GM23338 (cell line): ENCODE measurements at regions not wholly inside any gene's neighbourhood (a gene's known extent, or its start where the extent isn't known, plus 50 kb on each side); places are given as distances from the start of the nearest gene placed in this dataset.

Experiments used
- ATAC-seq: fragments of 200-7000 bp; cut with Tn5 transposase; 3 replicates; pipeline ENCODE4 v1.9.1; 2020
- DNase-seq: peaks from one replicate; pipeline ENCODE4 v3.0.0-alpha.2; 2015; ENCODE audit warnings: low spot score
- H2AFZ ChIP-seq: fragments of 200-600 bp; sonication (generic); 2 replicates; pipeline ENCODE4 v1.8.0; 2016; ENCODE audit warnings: antibody characterized with exemption, mild to moderate bottlenecking, moderate library complexity
- H3F3A ChIP-seq: fragments of 200-600 bp; sonication (generic); replicated peaks from 2 replicates; pipeline ENCODE4 v1.8.0; 2017; ENCODE audit warnings: antibody characterized with exemption, mixed run types, low read depth
- H3K27ac ChIP-seq: fragments of 200-600 bp; sonication (generic); 2 replicates; pipeline ENCODE4 v1.6.1; 2016; ENCODE audit warnings: low read depth
- H3K27me3 ChIP-seq: fragments of 200-600 bp; sonication (generic); 2 replicates; pipeline ENCODE4 v1.8.0; 2016; ENCODE audit warnings: mild to moderate bottlenecking, mixed run types, moderate library complexity; ENCODE audit not compliant: insufficient read depth
- H3K36me3 ChIP-seq: fragments of 200-600 bp; sonication (generic); 2 replicates; pipeline ENCODE4 v1.8.0; 2016; ENCODE audit warnings: mild to moderate bottlenecking; ENCODE audit not compliant: insufficient read depth
- H3K4me1 ChIP-seq: fragments of 200-600 bp; sonication (generic); 2 replicates; pipeline ENCODE4 v1.8.0; 2016; ENCODE audit warnings: mild to moderate bottlenecking, moderate library complexity; ENCODE audit not compliant: insufficient read depth
- H3K4me2 ChIP-seq: fragments of 200-600 bp; sonication (generic); 2 replicates; pipeline ENCODE4 v1.7.1; 2017; ENCODE audit warnings: mixed run types
- H3K4me3 ChIP-seq: fragments of 200-600 bp; sonication (generic); 2 replicates; pipeline ENCODE4 v1.6.1; 2016; ENCODE audit warnings: mixed run types
- H3K79me2 ChIP-seq: fragments of 200-600 bp; sonication (generic); replicated peaks from 2 replicates; pipeline ENCODE4 v1.8.0; 2017; ENCODE audit warnings: mild to moderate bottlenecking; ENCODE audit not compliant: insufficient read depth
- H3K9me2 ChIP-seq: fragments of 200-600 bp; sonication (generic); 2 replicates; pipeline ENCODE4 v1.8.0; 2017; ENCODE audit not compliant: insufficient read depth
- H4K20me1 ChIP-seq: fragments of 200-600 bp; sonication (generic); replicated peaks from 2 replicates; pipeline ENCODE4 v1.8.0; 2017; ENCODE audit warnings: mild to moderate bottlenecking; ENCODE audit not compliant: insufficient read depth
- H3K27ac Mint-ChIP-seq: 2 replicates; pipeline ENCODE4 v1.8.0; 2020; ENCODE audit warnings: inconsistent platforms, mild to moderate bottlenecking, moderate library complexity, mixed read lengths
- H3K27me3 Mint-ChIP-seq: 3 replicates; pipeline ENCODE4 v1.8.0; 2022; ENCODE audit warnings: low read depth, mild to moderate bottlenecking, moderate library complexity, mixed read lengths, inconsistent platforms; ENCODE audit not compliant: insufficient read depth, poor library complexity
- H3K36me3 Mint-ChIP-seq: 3 replicates; pipeline ENCODE4 v1.8.0; 2021; ENCODE audit warnings: low read depth, mild to moderate bottlenecking, inconsistent platforms, moderate library complexity, mixed read lengths
- H3K4me1 Mint-ChIP-seq: 3 replicates; pipeline ENCODE4 v1.8.0; 2020; ENCODE audit warnings: mild to moderate bottlenecking, inconsistent platforms, mixed read lengths
- H3K4me3 Mint-ChIP-seq: 3 replicates; pipeline ENCODE4 v1.8.0; 2021; ENCODE audit warnings: moderate library complexity, mild to moderate bottlenecking, inconsistent platforms, mixed read lengths
- H3K9me3 Mint-ChIP-seq: 3 replicates; pipeline ENCODE4 v1.8.0; 2020; ENCODE audit warnings: moderate library complexity, mild to moderate bottlenecking, inconsistent platforms, mixed read lengths
- JUNB ChIP-seq: IDR thresholded peaks from one replicate; pipeline ENCODE4 v1.6.1; 2016; ENCODE audit warnings: antibody characterized with exemption; ENCODE audit not compliant: unreplicated experiment
- STAT1 ChIP-seq: IDR thresholded peaks from one replicate; pipeline ENCODE4 v1.6.1; 2016; ENCODE audit warnings: antibody characterized with exemption; ENCODE audit not compliant: unreplicated experiment
- TF ChIP-seq, protein P1 (sequence below): fragments of 250-450 bp; sonication (Bioruptor Pico); IDR thresholded peaks from 2 replicates; pipeline ENCODE4 v1.5.0; 2020; ENCODE audit warnings: mild to moderate bottlenecking, moderate library complexity
- TF ChIP-seq, protein P2 (sequence below): IDR thresholded peaks from 2 replicates; pipeline ENCODE4 v1.6.1; 2016; ENCODE audit warnings: antibody characterized with exemption
- TF ChIP-seq, protein P3 (sequence below), 2 experiments: fragments of 200-600 bp in 1 of 2; sonication (generic) in 1 of 2; conservative IDR thresholded peaks; 2 replicates each; pipeline versions ENCODE4 v1.5.1 to v1.6.1; 2016 to 2017; ENCODE audit warnings: antibody characterized with exemption in 2 of 2, low read depth in 2 of 2, mild to moderate bottlenecking in 2 of 2, moderate library complexity in 1 of 2

DNA sequence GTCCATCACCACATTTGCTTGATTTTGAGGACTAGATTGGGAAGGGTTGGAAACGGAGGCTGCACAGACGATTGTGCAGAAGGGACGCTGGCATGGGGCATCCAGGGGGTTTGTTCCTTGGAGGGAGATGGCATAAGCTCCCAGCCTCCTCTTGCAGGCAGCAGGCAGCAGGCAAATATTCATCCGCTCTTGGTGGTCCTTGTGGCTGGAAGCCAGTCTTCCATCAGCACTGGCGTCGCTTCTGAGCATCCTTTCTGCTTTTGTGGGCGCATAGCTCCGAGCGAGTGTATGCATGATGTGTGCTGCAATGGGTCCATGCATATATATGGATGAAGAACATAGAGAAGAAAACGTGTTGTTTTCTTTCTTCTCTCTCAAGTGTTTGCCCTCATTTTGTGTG is 166.1 kb upstream of the NTM start (continued):
- TF ChIP-seq, protein P1, sequence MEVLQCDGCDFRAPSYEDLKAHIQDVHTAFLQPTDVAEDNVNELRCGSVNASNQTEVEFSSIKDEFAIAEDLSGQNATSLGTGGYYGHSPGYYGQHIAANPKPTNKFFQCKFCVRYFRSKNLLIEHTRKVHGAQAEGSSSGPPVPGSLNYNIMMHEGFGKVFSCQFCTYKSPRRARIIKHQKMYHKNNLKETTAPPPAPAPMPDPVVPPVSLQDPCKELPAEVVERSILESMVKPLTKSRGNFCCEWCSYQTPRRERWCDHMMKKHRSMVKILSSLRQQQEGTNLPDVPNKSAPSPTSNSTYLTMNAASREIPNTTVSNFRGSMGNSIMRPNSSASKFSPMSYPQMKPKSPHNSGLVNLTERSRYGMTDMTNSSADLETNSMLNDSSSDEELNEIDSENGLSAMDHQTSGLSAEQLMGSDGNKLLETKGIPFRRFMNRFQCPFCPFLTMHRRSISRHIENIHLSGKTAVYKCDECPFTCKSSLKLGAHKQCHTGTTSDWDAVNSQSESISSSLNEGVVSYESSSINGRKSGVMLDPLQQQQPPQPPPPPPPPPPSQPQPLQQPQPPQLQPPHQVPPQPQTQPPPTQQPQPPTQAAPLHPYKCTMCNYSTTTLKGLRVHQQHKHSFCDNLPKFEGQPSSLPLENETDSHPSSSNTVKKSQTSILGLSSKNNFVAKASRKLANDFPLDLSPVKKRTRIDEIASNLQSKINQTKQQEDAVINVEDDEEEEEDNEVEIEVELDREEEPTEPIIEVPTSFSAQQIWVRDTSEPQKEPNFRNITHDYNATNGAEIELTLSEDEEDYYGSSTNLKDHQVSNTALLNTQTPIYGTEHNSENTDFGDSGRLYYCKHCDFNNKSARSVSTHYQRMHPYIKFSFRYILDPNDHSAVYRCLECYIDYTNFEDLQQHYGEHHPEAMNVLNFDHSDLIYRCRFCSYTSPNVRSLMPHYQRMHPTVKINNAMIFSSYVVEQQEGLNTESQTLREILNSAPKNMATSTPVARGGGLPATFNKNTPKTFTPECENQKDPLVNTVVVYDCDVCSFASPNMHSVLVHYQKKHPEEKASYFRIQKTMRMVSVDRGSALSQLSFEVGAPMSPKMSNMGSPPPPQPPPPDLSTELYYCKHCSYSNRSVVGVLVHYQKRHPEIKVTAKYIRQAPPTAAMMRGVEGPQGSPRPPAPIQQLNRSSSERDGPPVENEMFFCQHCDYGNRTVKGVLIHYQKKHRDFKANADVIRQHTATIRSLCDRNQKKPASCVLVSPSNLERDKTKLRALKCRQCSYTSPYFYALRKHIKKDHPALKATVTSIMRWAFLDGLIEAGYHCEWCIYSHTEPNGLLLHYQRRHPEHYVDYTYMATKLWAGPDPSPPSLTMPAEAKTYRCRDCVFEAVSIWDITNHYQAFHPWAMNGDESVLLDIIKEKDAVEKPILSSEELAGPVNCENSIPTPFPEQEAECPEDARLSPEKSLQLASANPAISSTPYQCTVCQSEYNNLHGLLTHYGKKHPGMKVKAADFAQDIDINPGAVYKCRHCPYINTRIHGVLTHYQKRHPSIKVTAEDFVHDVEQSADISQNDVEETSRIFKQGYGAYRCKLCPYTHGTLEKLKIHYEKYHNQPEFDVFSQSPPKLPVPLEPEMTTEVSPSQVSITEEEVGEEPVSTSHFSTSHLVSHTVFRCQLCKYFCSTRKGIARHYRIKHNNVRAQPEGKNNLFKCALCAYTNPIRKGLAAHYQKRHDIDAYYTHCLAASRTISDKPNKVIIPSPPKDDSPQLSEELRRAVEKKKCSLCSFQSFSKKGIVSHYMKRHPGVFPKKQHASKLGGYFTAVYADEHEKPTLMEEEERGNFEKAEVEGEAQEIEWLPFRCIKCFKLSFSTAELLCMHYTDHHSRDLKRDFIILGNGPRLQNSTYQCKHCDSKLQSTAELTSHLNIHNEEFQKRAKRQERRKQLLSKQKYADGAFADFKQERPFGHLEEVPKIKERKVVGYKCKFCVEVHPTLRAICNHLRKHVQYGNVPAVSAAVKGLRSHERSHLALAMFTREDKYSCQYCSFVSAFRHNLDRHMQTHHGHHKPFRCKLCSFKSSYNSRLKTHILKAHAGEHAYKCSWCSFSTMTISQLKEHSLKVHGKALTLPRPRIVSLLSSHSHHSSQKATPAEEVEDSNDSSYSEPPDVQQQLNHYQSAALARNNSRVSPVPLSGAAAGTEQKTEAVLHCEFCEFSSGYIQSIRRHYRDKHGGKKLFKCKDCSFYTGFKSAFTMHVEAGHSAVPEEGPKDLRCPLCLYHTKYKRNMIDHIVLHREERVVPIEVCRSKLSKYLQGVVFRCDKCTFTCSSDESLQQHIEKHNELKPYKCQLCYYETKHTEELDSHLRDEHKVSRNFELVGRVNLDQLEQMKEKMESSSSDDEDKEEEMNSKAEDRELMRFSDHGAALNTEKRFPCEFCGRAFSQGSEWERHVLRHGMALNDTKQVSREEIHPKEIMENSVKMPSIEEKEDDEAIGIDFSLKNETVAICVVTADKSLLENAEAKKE (CRISPR knock-in tag), result no peak
- TF ChIP-seq JUNB (no peak), STAT1 (no peak)

DNA sequence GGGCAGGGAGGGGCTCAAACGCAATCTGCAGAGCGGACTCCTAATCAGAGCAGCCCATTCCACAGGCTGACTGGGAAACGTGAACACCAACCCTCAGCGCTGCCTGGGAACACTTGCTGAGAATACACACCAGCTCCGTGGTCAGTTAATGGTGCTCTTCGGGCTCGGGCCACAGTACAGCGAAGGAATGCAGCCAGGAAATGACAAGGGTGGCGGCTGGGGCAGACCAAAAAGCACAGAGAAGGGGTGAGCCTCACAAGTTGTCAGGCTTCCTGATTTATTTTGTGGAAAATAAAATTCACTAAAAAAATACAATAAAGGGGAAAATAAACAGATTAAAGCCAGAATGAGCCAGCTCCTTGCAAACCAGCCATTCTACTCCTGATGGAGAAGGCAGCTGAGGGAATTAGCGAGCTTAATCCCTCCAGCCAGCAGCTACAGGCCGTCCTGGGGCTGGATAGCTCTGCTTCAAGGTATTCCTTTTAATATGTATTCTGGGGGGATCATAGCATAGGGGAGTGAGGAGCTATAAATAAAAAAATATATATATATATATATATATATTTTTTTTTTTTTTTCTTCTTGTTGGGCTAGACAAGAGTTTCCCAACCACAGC is 165.5 kb upstream of the NTM start:
- Histone ChIP-seq H3K9me2 (peaks cover 17% of the 10 kb centered on the region; the same call in 1 of the 2 replicates), H3K36me3 (no peaks in the 10 kb centered on the region), H3K4me1 (peaks cover 4% of the 10 kb centered on the region; the same call in 1 of the 2 replicates), H3K27me3 (no peaks in the 10 kb centered on the region), H3K4me3 (no peak overlapping the region), H3K79me2 (no peaks in the 10 kb centered on the region), H3K4me2 (no peak overlapping the region), H3K27ac (no peak overlapping the region), H2AFZ (peak overlapping the region; percentile 81; the same call in 1 of the 2 replicates), H3F3A (no peaks in the 10 kb centered on the region), H4K20me1 (no peaks in the 10 kb centered on the region)
- Mint-ChIP-seq H3K9me3 (no peaks in the 10 kb centered on the region; the same call in 2 of the 3 replicates), H3K4me3 (no peak overlapping the region), H3K4me1 (peaks cover 7% of the 10 kb centered on the region), H3K36me3 (no peaks in the 10 kb centered on the region), H3K27me3 (peaks cover 11% of the 10 kb centered on the region), H3K27ac (no peak overlapping the region)
- ATAC-seq, result peak; percentile 42; the same call in 2 of the 3 replicates
- no peak for DNase-seq
- TF ChIP-seq, protein P1 (CRISPR knock-in tag), result no peak
- no peak for TF ChIP-seq STAT1
- TF ChIP-seq, protein P2, sequence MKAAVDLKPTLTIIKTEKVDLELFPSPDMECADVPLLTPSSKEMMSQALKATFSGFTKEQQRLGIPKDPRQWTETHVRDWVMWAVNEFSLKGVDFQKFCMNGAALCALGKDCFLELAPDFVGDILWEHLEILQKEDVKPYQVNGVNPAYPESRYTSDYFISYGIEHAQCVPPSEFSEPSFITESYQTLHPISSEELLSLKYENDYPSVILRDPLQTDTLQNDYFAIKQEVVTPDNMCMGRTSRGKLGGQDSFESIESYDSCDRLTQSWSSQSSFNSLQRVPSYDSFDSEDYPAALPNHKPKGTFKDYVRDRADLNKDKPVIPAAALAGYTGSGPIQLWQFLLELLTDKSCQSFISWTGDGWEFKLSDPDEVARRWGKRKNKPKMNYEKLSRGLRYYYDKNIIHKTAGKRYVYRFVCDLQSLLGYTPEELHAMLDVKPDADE, result no peak
- TF ChIP-seq, protein P3, sequence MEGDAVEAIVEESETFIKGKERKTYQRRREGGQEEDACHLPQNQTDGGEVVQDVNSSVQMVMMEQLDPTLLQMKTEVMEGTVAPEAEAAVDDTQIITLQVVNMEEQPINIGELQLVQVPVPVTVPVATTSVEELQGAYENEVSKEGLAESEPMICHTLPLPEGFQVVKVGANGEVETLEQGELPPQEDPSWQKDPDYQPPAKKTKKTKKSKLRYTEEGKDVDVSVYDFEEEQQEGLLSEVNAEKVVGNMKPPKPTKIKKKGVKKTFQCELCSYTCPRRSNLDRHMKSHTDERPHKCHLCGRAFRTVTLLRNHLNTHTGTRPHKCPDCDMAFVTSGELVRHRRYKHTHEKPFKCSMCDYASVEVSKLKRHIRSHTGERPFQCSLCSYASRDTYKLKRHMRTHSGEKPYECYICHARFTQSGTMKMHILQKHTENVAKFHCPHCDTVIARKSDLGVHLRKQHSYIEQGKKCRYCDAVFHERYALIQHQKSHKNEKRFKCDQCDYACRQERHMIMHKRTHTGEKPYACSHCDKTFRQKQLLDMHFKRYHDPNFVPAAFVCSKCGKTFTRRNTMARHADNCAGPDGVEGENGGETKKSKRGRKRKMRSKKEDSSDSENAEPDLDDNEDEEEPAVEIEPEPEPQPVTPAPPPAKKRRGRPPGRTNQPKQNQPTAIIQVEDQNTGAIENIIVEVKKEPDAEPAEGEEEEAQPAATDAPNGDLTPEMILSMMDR (conservative IDR thresholded peaks at IDR 0.05; ENCODE audit: low read depth in 2 of 2), result no peak
